ENCODE measurements at regions not wholly inside any gene's neighbourhood (a gene's known extent, or its start where the extent isn't known, plus 50 kb on each side); places are given as distances from the start of the nearest gene placed in this dataset.

DNA sequence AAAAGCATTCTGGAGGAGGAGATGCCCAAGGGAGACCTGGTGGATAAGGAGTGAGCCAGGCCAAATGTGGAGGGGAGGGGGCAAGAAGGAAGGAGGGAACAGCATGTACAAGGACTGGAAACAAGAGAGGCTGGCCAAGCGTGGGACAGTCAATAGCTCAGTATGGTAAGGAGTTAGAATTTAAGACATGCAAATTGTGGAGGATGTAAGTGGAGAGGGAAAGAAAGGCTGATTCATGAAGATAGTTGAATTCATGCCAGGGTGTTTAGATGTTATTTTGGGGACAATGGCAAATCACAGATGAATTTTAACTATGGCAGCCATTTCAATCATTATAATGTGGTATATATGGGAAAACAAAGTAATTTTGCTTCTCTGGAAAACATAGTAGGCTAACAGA is 462.3 kb downstream of the MEIS1 start:
- H3K4me1 Mint-ChIP-seq: no peaks in the 10 kb centered on the region
- Histone ChIP-seq H3K9ac (ENCODE audit: low read length) (no peak overlapping the region), H3K79me2 (ENCODE audit: control insufficient read depth, insufficient read depth, low read length) (no peaks in the 10 kb centered on the region), H3K27ac (ENCODE audit: low read length in 2 of 2) (no peak overlapping the region), H3K36me3 (replicated peaks in 1 of 2; ENCODE audit: control extremely low read depth in 1 of 2, control insufficient read depth in 1 of 2, extremely low read depth in 1 of 2, insufficient read depth in 2 of 2, low read length in 1 of 2) (no peaks in the 10 kb centered on the region), H3K9me3 (ENCODE audit: control extremely low read depth in 1 of 3, control insufficient read depth in 2 of 3, insufficient read depth in 1 of 3, low read length in 2 of 3) (no peaks in the 10 kb centered on the region), H3K4me1 (ENCODE audit: control insufficient read depth in 2 of 2, insufficient read depth in 2 of 2, low read length in 2 of 2) (no peaks in the 10 kb centered on the region), H3K4me3 (ENCODE audit: control extremely low read depth in 1 of 5, extremely low read depth in 1 of 5, insufficient read depth in 1 of 5, low read depth in 2 of 5, low read length in 4 of 5) (no peak overlapping the region), H3K4me2 (replicated peaks; ENCODE audit: low read depth, low read length, poor library complexity, severe bottlenecking) (no peak overlapping the region), H4K20me1 (ENCODE audit: control insufficient read depth, insufficient read depth, low read length, poor library complexity, severe bottlenecking) (no peaks in the 10 kb centered on the region), H3K27me3 (replicated peaks in 1 of 4; ENCODE audit: control extremely low read depth in 1 of 4, control insufficient read depth in 3 of 4, insufficient read depth in 4 of 4, low read length in 3 of 4) (no peaks in the 10 kb centered on the region), H2AFZ (ENCODE audit: insufficient read depth, low read depth, low read length, poor library complexity, severe bottlenecking) (no peak overlapping the region)
- H3K27me3 Mint-ChIP-seq: no peaks in the 10 kb centered on the region
- H3K9me3 Mint-ChIP-seq (ENCODE audit: insufficient read depth): no peaks in the 10 kb centered on the region
- intact Hi-C loops (cut with micrococcal nuclease): no loop called here
- TF ChIP-seq CTCF (IDR thresholded peaks at IDR 0.05) (no peak), EZH2 (IDR thresholded peaks at IDR 0.05; ENCODE audit: borderline replicate concordance, insufficient read depth, low read depth, low read length, poor library complexity, severe bottlenecking) (no peak)
- H3K4me3 Mint-ChIP-seq: no peak overlapping the region
- ATAC-seq (ENCODE audit: low read depth) (no peak), DNase-seq (no peak)
- ChIA-PET CTCF (no interaction called here), POLR2A (no interaction called here)
- WGBS (ENCODE audit: insufficient coverage): 100% methylated on average over 1 of the region's 1 CpG
- no peak overlapping the region for H3K27ac Mint-ChIP-seq

DNA sequence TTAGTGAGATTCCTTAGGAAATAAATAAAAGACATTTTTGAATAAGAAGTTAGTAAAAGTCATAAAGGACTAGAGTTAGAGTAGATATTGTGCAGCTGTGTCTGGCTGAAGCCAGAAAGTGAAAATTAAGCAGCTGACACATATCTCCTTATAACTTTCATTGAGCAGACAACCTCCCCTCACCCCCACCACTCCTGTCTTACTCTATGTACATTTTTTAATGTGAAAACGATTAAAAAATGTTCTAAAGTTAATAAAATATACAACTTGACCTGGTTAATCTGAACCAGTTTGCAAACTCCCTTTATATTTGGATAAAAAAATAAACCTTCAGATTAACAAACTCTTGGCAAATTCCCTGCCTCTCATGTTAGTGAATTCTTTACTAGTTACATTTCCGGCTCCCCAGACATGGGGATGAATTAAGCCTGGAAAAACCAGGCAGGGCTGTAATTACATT is 462.8 kb downstream of the MEIS1 start:
- TF ChIP-seq CTCF (IDR thresholded peaks at IDR 0.05): no peak
- no peak for TF ChIP-seq EZH2 (IDR thresholded peaks at IDR 0.05; ENCODE audit: borderline replicate concordance, insufficient read depth, low read depth, low read length, poor library complexity, severe bottlenecking)
- H3K9me3 Mint-ChIP-seq (ENCODE audit: insufficient read depth): no peaks in the 10 kb centered on the region
- no peaks in the 10 kb centered on the region for H3K4me1 ChIP-seq (ENCODE audit: control insufficient read depth in 2 of 2, insufficient read depth in 2 of 2, low read length in 2 of 2)
- H3K4me3 ChIP-seq (ENCODE audit: control extremely low read depth in 1 of 5, extremely low read depth in 1 of 5, insufficient read depth in 1 of 5, low read depth in 2 of 5, low read length in 4 of 5): no peak overlapping the region
- no peak overlapping the region for H3K27ac Mint-ChIP-seq
- H3K4me2 ChIP-seq (replicated peaks; ENCODE audit: low read depth, low read length, poor library complexity, severe bottlenecking): no peak overlapping the region
- no peaks in the 10 kb centered on the region for H3K27me3 Mint-ChIP-seq
- no peak for ATAC-seq (ENCODE audit: low read depth)
- intact Hi-C loops (cut with micrococcal nuclease): no loop called here
- H3K4me3 Mint-ChIP-seq: no peak overlapping the region
- H3K4me1 Mint-ChIP-seq: no peaks in the 10 kb centered on the region
- no peak overlapping the region for H3K9ac ChIP-seq (ENCODE audit: low read length)
- H3K27ac ChIP-seq (ENCODE audit: low read length in 2 of 2): no peak overlapping the region
- WGBS (ENCODE audit: insufficient coverage): no CpG with 5 or more reads among the region's 2 CpGs
- DNase-seq: no peak
- no peaks in the 10 kb centered on the region for H3K36me3 ChIP-seq (replicated peaks in 1 of 2; ENCODE audit: control extremely low read depth in 1 of 2, control insufficient read depth in 1 of 2, extremely low read depth in 1 of 2, insufficient read depth in 2 of 2, low read length in 1 of 2)
- H3K79me2 ChIP-seq (ENCODE audit: control insufficient read depth, insufficient read depth, low read length): no peaks in the 10 kb centered on the region
- H2AFZ ChIP-seq (ENCODE audit: insufficient read depth, low read depth, low read length, poor library complexity, severe bottlenecking): no peak overlapping the region
- no peaks in the 10 kb centered on the region for H4K20me1 ChIP-seq (ENCODE audit: control insufficient read depth, insufficient read depth, low read length, poor library complexity, severe bottlenecking)
- no peaks in the 10 kb centered on the region for H3K9me3 ChIP-seq (ENCODE audit: control extremely low read depth in 1 of 3, control insufficient read depth in 2 of 3, insufficient read depth in 1 of 3, low read length in 2 of 3)
- ChIA-PET POLR2A (no interaction called here), CTCF (no interaction called here)
- H3K27me3 ChIP-seq (replicated peaks in 1 of 4; ENCODE audit: control extremely low read depth in 1 of 4, control insufficient read depth in 3 of 4, insufficient read depth in 4 of 4, low read length in 3 of 4): no peaks in the 10 kb centered on the region
